ENCODE measurements at regions not wholly inside any gene's neighbourhood (a gene's known extent, or its start where the extent isn't known, plus 50 kb on each side); places are given as distances from the start of the nearest gene placed in this dataset.

DNA sequence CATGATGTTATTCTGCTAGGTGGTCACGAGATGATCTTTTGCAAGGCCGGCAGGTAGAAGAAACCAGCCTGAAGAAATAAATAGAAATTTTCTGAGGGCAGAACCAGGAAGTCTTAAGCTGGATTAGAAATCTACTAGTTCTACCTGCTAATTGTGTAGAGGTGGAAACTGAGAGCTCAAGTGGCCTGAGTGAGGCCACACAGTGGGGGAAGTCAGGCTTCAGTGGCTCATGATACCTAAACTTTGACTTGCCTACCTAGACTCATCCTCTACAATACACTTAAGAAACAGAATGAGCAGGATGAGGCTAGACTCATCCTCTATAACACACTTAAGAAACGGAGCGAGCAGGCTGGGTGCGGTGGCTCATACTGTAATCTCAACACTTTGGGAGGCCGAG, 134.9 kb upstream of the NDUFV2 start:
- TF ChIP-seq, protein P1, sequence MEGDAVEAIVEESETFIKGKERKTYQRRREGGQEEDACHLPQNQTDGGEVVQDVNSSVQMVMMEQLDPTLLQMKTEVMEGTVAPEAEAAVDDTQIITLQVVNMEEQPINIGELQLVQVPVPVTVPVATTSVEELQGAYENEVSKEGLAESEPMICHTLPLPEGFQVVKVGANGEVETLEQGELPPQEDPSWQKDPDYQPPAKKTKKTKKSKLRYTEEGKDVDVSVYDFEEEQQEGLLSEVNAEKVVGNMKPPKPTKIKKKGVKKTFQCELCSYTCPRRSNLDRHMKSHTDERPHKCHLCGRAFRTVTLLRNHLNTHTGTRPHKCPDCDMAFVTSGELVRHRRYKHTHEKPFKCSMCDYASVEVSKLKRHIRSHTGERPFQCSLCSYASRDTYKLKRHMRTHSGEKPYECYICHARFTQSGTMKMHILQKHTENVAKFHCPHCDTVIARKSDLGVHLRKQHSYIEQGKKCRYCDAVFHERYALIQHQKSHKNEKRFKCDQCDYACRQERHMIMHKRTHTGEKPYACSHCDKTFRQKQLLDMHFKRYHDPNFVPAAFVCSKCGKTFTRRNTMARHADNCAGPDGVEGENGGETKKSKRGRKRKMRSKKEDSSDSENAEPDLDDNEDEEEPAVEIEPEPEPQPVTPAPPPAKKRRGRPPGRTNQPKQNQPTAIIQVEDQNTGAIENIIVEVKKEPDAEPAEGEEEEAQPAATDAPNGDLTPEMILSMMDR (conservative IDR thresholded peaks at IDR 0.05; ENCODE audit: low read depth, low read length): no peak
- TF ChIP-seq EZH2 (IDR thresholded peaks at IDR 0.05; ENCODE audit: low read length, unreplicated experiment) (no peak), EZH2phosphoT487 (IDR thresholded peaks at IDR 0.05; ENCODE audit: borderline replicate concordance, low read length) (no peak)

Measured in PC-3 (cell line).